HG03064 (cell line): ENCODE measurements at regions not wholly inside any gene's neighbourhood (a gene's known extent, or its start where the extent isn't known, plus 50 kb on each side); places are given as distances from the start of the nearest gene placed in this dataset.

Experiments used
- ATAC-seq: cut with Tn5 transposase; IDR thresholded peaks from one replicate; pipeline ENCODE4 v1.9.1; 2021; ENCODE audit warnings: low read depth; ENCODE audit not compliant: unreplicated experiment

DNA sequence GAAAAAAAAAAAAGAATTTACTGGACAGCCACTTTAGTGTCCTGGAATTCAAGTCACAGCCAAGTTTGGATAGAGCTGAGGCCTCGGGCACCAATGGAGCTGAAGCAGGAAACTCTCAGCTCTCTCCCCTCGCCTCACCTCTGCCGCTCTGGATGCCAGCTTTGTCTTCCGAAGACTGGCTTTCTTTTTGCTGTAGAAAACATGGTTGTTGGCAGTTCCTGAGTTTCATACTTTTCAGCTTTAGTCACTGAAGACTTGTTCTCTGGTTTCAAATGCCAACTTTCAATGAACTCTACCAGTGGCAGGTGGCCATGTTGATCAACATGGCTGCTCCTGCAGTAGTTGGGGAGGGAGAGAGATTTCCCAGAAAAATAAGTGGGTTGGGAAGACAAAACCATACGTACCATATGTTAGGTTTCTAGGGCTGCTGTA, 142.2 kb downstream of the SNX18 start:
- no peak for ATAC-seq

GRCh38 chr5:54658010-54658409, 140.5 kb downstream of the SNX18 start:
- ATAC-seq, result no peak

GRCh38 chr5:54656261-54656728, 138.7 kb downstream of the SNX18 start:
- ATAC-seq, result no peak

DNA sequence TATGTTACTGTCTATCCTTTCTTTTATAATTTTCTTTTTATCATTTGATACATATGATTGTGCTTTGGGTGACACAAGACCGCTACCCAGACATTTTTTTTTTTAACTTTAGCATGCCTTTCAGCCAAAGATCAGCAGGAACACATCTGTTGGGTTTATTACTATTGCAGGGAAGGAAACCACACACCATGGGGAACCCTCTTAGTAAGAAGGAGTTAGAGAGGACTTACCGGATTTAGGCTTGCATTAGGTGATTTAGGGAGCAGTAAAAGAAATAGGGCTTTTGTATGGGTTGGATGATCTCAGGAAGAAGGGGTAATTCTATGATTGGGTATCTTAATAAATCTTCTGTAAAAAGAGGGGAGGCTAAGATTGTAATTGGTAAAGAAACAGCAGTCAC, 138.2 kb downstream of the SNX18 start:
- ATAC-seq, result no peak

DNA sequence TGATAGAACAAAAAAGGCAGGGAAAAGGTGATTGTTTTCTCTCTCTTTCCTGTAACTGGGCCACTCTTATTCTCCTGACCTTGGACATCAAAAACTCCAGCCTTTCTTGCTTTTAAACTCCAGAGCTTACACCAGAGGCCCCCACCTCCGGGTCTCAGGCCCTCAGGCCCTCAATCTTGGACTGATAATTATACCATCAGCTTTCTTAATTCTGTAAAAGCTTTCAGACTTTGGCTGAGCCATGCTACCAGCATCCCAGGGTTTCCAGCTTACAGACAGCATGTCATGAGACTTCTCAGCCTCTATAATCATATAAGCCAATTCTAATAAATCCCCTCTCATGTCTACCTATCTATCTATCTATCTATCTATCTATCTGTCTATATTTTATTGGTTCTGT, 137.7 kb downstream of the SNX18 start:
- ATAC-seq, result no peak

- ATAC-seq, result no peak
These were observed 136.5 kb downstream of the SNX18 start for GRCh38 chr5:54653956-54654614.

GRCh38 chr5:54651482-54652076, 134.0 kb downstream of the SNX18 start:
- no peak for ATAC-seq

- no peak for ATAC-seq
These were observed 131.5 kb downstream of the SNX18 start for GRCh38 chr5:54649041-54649504.

GRCh38 chr5:54646356-54647101, 129.0 kb downstream of the SNX18 start:
- ATAC-seq, result peak; percentile 87

DNA sequence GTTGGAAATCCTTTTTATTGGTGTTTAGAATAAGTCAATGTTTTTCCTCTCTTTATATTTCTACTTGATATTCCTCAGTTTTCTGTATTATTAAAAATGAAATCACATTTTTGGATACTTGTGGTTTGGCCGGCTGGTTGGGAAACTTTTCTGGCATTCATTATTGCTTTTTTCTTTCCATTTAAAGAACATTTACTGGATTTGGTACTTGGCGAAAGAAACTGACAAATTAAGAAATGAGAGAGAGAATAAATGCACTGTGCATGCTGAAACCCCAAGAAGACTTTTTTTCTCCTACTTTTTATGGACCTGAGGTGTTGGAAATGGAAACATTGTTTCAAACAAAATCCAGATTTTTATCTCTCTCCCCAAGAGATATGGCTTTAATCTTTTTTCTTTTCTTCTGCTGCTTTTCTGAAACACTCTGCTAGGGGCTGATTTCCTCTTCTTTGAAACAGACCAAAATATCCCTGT, 128.4 kb downstream of the SNX18 start:
- ATAC-seq, result no peak

GRCh38 chr5:54644226-54644625, 126.7 kb downstream of the SNX18 start:
- ATAC-seq, result no peak

DNA sequence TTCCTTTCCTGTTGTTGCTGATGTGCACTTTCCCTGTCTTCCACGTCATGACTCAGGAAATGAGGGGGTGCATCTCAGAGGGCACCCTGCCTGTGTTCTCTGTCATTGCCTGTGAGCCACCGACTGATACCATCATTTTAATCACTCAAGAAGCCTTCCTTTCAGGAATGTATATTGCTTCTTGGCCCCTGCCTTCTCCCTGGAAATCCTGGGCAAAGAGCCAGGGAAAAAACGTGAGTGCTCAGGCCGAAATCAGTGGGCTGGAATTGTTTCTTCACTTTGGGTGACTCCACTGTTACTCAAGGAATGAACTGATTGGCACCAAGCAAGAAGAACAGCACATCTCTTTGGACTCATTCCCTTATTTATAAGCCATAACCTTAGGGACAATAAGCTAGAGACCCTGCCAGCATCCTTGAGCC, 126.1 kb downstream of the SNX18 start:
- no peak for ATAC-seq

DNA sequence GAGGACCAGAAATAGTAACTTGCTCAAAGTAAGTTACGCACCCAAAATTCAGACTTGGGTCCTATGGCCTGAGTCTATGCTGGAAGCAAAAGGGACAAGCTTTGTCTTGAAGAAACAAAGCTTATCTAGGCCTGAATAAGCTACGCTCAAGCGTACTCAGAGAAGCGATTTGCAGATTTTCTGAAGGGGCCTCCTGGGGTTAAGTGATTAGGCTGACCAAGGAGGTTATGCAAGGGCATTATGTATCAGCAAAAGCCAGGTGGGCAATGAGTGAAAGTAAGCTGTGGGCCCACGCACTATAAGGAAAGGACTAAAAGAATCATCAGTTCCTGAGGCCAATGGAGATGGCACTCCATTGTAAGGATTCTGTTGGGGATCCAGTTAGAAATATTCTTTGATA, 122.1 kb downstream of the SNX18 start:
- no peak for ATAC-seq

DNA sequence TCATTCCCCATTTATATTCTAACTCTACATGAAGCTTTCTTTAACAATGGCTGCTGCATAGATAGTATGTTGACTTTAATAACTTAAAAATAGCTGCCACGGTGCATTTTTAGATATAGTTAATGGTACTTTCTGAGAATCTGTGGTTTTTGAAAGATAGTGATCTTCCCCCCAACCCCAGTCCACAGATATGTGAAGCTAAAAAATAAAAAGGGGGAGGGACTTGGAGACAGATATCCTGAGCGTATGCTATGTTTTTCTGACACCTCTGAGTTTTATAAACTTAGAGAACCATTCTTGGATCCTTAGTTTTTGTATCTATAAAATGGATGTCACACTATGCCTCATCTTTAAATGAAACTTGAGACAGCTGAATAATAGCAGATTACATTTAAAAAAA, 120.5 kb downstream of the SNX18 start:
- ATAC-seq, result no peak

DNA sequence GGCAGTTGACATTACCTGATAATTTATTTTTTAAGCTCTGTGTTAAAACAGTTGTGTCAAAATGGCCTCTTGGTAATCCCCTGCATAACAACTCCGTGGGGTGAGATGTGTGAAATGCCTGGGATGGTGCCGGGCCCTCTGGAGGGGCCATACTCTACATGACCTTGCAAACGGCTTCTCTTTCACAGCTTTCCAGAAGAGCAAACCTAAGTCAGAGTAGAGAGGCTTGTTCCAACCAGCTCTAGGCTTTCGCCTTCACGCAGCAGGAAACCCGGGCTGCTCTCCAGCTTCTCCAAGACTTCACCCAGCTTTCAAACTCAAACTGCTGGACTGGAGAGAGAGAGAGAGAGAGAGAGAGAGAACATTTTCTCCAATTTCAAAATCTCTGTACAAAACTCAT, 120.1 kb downstream of the SNX18 start:
- no peak for ATAC-seq

- ATAC-seq, result no peak
These were observed 116.5 kb downstream of the SNX18 start for GRCh38 chr5:54634089-54634488.

DNA sequence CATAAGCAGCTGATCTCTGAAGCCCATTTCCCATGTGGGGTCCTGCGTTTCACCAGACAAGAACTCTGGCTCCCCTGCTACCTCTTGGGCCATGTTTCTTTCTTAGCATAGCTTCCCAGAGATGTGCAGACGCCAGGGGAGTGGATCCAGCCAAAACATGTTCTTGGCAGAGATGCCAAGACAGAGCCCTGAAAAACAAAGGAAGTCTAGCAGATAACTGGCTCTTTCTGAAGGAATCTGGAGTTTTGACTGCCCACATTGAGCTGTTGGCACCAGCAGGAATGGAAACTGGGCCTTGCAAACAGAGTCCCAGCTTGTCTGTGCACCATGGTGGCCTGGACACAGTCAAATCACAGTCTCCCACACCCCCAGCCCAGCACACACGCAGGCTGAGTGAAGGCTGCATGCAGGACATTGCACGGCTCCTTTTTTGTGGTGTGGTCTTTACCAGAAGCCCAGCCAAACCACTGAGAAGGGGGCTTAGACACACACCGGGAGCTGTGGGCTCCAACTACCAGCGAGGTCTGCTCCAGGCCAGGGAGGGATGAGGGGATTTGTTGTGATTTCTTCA, 114.7 kb downstream of the SNX18 start:
- no peak for ATAC-seq

DNA sequence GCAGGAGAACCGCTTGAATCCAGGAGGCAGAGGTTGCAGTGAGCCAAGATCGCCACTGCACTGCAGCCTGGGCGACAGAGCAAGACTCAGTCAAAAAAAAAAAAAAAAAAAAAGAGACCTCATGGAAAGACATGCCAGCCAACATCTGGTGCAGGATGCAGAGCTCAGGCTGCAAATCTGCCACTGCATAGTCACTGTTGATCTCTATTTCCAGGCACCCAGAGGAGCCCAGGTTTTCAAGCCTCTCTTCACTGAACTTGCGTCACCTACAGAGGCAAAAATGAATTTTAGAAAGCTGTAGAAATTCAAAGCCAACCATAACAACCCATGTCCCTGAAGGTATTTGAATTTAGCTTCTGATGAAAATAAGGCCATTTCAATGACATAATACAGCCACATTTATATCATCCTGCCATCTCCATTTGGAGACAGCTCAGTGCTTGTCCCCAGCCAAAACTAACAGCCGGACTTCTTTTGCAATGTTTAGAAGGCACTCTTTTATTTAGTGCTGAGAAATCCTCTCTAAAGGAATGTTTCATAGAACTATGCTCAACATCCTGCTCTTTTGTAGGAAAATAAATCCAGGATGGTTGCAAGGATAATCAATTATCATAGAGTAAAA, 113.3 kb downstream of the SNX18 start:
- ATAC-seq, result no peak

DNA sequence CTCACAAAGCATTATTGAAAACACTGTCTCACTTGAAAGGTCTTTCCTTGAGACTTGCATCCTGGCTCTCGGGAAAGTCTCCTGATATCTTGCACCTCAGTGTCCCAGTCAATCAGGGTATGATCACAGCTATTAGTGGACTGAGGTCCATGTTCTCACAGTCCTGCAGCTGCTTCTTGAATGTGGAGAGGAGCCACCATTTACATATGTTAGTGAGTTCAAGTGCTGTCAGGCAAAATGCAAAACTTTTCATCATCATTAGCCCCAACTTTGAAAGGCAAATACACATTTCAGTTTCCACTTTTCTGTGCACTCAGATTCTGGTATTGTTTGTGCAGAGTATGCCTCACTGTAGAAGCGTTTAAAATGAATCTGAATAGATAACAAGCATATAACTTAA, 111.6 kb downstream of the SNX18 start:
- ATAC-seq, result no peak

DNA sequence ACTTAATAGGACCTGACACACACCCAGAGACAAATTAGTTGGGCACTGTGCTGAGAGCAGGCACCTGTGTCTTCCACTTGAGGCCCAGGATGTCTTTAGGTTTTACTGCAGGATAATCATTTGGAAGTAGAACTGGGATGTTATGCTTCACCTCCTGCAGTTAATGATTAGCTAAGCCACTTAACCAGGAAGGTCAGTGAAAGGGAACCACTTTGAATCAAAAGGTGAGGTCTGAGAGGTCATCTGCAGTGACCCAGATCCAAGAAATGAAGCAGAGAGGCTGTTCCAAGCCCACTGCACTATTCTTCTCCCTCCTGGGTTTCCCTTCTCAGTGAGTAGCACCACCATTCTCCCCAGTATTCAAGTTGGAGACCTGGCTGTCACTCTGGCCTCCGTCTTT, 110.5 kb downstream of the SNX18 start:
- no peak for ATAC-seq

DNA sequence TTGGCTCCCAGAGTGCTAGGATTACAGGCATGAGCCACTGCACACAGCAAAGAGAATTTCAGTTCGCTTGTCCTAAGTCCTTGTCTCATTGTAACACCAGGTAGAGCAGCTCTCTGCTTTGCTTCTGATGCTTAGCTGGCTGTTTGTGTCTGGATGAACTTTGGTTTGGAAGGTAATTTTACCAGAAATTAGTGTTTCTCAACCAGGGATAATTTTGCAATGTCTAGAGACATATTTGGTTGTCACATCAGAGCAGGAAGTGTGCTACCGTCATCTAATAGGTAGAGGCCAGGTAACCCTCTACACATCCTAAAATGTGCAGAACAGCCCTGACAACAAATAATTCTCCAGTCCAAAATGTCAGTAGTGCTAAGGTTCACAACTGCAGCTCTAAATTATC, 108.8 kb downstream of the SNX18 start:
- ATAC-seq, result no peak
